ENCODE measurements at regions not wholly inside any gene's neighbourhood (a gene's known extent, or its start where the extent isn't known, plus 50 kb on each side); places are given as distances from the start of the nearest gene placed in this dataset.
"Not testable (repeated sequence)": the region's sequence is repeated elsewhere in the genome, so short reads cannot be mapped to it uniquely, and the experiment has no call there.

GRCh38 chr4:20122198-20122988 is 129.3 kb upstream of the SLIT2 start:
- DNase-seq: no peak

GRCh38 chr4:20119141-20119540 is 132.6 kb upstream of the SLIT2 start:
- no peak for DNase-seq

- peak; percentile 60 for DNase-seq
Observed at GRCh38 chr4:20109391-20109790, 142.3 kb upstream of the SLIT2 start.

- no peak for DNase-seq
Observed at GRCh38 chr4:20106921-20107320, 144.8 kb upstream of the SLIT2 start.

GRCh38 chr4:20101831-20102230 is 149.9 kb upstream of the SLIT2 start:
- DNase-seq: no peak

- no peak for DNase-seq
Observed at GRCh38 chr4:20096911-20097310, 154.8 kb upstream of the SLIT2 start.

- no peak for DNase-seq
Observed at GRCh38 chr4:20095805-20096541, 155.7 kb upstream of the SLIT2 start.

- DNase-seq: no peak
Observed at GRCh38 chr4:20091781-20092180, 159.9 kb upstream of the SLIT2 start.

- no peak for DNase-seq
Observed at GRCh38 chr4:20087522-20087911, 164.2 kb upstream of the SLIT2 start.

GRCh38 chr4:20086799-20087521 is 164.7 kb upstream of the SLIT2 start:
- peak; percentile 71 for DNase-seq

- no peak for DNase-seq
Observed at GRCh38 chr4:20086067-20086798, 165.5 kb upstream of the SLIT2 start.

GRCh38 chr4:20085653-20086052 is 166.1 kb upstream of the SLIT2 start:
- no peak for DNase-seq

GRCh38 chr4:20085156-20085555 is 166.5 kb upstream of the SLIT2 start:
- DNase-seq: no peak

GRCh38 chr4:20084488-20084887 is 167.2 kb upstream of the SLIT2 start:
- DNase-seq: no peak

- no peak for DNase-seq
Observed at GRCh38 chr4:20078644-20079043, 173.1 kb upstream of the SLIT2 start.

- DNase-seq: no peak
Observed at GRCh38 chr4:20075248-20075871, 176.3 kb upstream of the SLIT2 start.

GRCh38 chr4:20074450-20074849 is 177.3 kb upstream of the SLIT2 start:
- DNase-seq: no peak

GRCh38 chr4:20065952-20066351 is 185.8 kb upstream of the SLIT2 start:
- DNase-seq: no peak

- DNase-seq: not testable (repeated sequence)
Observed at GRCh38 chr4:20062857-20063256, 188.8 kb upstream of the SLIT2 start.

GRCh38 chr4:20062054-20062453 is 189.7 kb upstream of the SLIT2 start:
- DNase-seq: no peak

- DNase-seq: no peak
Observed at GRCh38 chr4:20050768-20051167, 200.9 kb upstream of the SLIT2 start.

GRCh38 chr4:20049889-20050288 is 201.8 kb upstream of the SLIT2 start:
- no peak for DNase-seq

All from OCI-M1 (cell line).